GM10248 (cell line): ENCODE measurements at regions not wholly inside any gene's neighbourhood (a gene's known extent, or its start where the extent isn't known, plus 50 kb on each side); places are given as distances from the start of the nearest gene placed in this dataset.

ENCODE experiments used
- CTCF ChIA-PET: fragments of 300-600 bp; sonication (Branson Sonifier 250); formaldehyde crosslinking; extraction: SDS; loops from one replicate; lab custom pipeline; 2021; ENCODE audit warnings: antibody characterized with exemption; lab: Yijun Ruan, JAX
- POLR2A ChIA-PET: fragments of 350-650 bp; sonication (Branson Sonifier 250); formaldehyde crosslinking; extraction: SDS; loops from one replicate; lab custom pipeline; 2020; ENCODE audit warnings: antibody characterized with exemption; lab: Yijun Ruan, JAX
- DNase-seq: peaks from one replicate; pipeline ENCODE4 v3.0.0; 2012; ENCODE audit errors: extremely low spot score
- TF ChIP-seq, protein P1 (sequence below): IDR thresholded peaks from 2 replicates; pipeline ENCODE4 v1.5.1; 2012; ENCODE audit warnings: mild to moderate bottlenecking, low read depth; ENCODE audit errors: extremely low read depth, missing control alignments, control extremely low read depth

DNA sequence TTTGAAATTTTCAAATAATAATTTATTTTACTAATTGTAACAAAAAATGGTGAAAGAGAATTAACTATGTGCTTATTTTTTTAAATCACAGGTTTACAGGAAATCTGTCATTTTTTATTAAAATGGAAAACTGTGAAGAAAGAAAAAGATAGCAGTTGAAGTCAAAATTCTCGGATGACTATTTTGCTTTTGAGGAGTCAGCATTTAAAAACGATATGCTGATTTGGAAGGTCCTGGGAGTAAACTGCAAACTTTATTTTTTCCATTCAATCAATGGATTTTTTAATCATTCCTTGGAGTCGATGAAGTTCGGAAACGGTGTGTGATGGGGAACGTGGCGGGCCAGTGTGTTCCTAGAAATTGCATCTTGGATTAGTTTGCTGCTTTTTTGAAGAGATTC, 258.9 kb upstream of the NAV3 start:
- TF ChIP-seq, protein P1, sequence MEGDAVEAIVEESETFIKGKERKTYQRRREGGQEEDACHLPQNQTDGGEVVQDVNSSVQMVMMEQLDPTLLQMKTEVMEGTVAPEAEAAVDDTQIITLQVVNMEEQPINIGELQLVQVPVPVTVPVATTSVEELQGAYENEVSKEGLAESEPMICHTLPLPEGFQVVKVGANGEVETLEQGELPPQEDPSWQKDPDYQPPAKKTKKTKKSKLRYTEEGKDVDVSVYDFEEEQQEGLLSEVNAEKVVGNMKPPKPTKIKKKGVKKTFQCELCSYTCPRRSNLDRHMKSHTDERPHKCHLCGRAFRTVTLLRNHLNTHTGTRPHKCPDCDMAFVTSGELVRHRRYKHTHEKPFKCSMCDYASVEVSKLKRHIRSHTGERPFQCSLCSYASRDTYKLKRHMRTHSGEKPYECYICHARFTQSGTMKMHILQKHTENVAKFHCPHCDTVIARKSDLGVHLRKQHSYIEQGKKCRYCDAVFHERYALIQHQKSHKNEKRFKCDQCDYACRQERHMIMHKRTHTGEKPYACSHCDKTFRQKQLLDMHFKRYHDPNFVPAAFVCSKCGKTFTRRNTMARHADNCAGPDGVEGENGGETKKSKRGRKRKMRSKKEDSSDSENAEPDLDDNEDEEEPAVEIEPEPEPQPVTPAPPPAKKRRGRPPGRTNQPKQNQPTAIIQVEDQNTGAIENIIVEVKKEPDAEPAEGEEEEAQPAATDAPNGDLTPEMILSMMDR, result no peak
- ChIA-PET CTCF (interaction anchor here (1.6 kb wide), 1 partner anchor 28 kb away, joined by 4 read pairs; no protein-coding TSS in a partner anchor), POLR2A (no interaction called here)
- DNase-seq, result no peak

DNA sequence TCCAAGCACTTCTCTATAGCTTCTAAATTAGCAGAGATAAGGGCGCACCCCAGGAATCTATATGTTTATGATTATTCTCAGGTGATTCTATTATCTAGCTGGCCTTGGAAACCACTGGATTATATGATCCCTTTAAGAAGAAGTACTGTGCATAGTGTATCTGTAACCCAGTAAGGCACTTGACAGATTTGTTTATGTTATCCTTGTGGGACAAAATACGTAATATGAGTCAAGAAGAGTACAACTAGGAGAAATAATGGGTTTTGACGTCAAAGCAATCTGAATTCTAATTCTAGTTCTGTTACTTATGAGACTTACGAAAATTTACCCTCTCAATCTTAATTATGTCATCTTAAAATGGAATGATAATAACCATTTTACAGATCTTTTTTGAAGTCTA, 259.6 kb upstream of the NAV3 start:
- no peak for DNase-seq
- CTCF ChIA-PET, result no interaction called here
- TF ChIP-seq, protein P1, result no peak
- POLR2A ChIA-PET, result no interaction called here

DNA sequence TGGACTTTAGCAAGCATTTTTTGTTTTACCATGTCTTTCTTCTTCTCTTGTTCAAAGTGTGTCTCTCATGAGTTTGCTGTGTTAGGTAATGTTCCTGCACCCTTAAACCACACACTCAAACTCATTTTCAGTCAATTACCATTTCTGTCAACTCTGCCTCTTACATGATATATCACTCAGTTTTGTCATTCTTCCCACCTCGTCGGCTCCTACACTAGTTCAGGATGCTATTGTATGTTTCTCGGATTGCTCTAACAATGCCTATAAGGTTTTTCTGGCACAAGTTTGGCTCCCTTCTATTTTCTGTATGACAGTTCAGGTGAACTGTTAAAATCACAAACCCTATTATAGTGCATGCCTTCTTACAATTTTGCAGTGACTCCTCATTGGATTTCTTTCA, 260.8 kb upstream of the NAV3 start:
- CTCF ChIA-PET, result no interaction called here
- POLR2A ChIA-PET, result no interaction called here
- TF ChIP-seq, protein P1, result no peak
- DNase-seq, result no peak

DNA sequence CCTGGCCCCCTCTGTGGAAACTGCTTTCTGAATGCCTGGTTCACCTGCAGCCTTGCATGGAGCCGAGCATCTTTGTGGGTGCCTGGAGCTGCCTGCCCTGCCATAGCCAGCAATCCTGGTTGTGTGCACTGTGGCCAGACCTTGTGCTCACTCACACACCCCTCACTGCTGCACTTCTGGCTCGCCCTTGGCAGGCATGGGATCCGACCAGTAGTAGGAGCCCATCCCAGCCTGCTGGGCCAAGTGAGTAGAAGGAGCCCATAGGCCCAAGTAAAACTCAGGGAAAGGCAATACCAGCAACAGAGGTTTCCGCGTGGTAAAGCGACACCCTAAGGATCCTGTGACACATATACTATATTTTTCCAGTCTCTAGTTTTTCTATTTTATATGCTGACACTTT, 270.0 kb upstream of the NAV3 start:
- no peak for DNase-seq
- ChIA-PET CTCF (no interaction called here), POLR2A (no interaction called here)
- TF ChIP-seq, protein P1, result no peak

DNA sequence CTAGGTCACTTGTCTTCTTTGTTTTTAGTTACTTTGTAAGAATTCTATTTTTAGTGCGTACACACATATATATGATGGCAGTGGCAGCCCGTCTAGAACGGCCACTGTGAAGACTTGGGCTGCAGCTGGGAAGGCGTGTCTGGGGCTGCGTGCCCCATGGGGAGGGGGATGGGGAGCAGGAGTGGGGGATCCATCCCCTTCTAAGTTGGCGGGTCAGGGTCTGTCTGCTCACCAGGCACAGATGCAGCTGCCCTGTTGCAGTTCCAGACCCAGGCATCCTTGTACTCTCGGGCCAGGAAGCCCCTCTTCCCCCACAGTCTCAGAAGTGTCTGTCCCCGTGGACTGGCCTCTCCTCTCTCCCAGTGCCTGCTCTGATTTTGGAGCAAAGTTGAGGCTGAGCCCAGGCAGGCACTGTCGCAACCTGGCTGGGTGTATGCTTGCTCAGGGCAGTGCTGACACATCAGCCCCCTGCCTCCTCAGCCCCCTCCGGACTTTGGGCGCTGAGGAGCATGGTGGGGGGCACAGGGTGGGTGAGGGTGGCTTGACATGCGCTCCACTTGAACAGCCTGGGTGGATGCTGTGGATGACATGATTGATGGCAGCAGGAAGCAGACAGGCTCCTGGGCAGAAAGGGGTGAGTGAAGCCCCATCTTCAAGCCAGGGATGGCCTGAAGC, 271.2 kb upstream of the NAV3 start:
- no peak for DNase-seq
- TF ChIP-seq, protein P1, result no peak
- POLR2A ChIA-PET, result no interaction called here
- CTCF ChIA-PET, result no interaction called here

DNA sequence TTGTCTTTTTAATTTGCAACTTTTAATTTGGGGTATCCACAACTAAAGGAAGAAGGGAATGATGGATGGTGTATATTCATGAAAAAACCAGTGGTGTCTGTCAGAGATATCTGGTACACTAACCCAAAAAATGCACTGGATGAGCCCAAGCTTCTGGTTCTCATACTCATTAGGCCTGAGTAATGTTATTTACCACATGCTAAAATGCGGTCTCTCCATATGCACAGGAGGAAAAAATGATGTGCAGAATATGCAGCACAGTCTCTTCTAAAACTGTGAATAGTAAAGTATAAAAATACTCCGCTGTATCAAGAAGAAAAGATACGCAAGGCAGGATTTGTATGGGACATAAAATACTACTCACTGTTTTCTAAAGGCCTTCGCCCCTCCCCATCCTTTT, 275.6 kb upstream of the NAV3 start:
- TF ChIP-seq, protein P1, result no peak
- ChIA-PET CTCF (no interaction called here), POLR2A (no interaction called here)
- DNase-seq, result no peak
